Heart left ventricle (tissue), 13 donors: ENCODE measurements at regions not wholly inside any gene's neighbourhood (a gene's known extent, or its start where the extent isn't known, plus 50 kb on each side); places are given as distances from the start of the nearest gene placed in this dataset.

ENCODE experiments used
- POLR2A ChIP-seq, 2 donors: fragments of 450-650 bp; IDR thresholded peaks; one replicate each; pipeline ENCODE4 v1.6.1; 2017; ENCODE audit warnings: antibody characterized with exemption in 2 of 2, mild to moderate bottlenecking in 2 of 2, moderate library complexity in 2 of 2
- TF ChIP-seq, protein P1 (sequence below), 12 donors: fragments of 200-600 bp; sonication (generic) in 4 of 12; IDR thresholded peaks; one replicate each; pipeline versions ENCODE4 v1.5.0 to v1.8.0; 2018 to 2022; ENCODE audit warnings: antibody characterized with exemption in 12 of 12, mild to moderate bottlenecking in 5 of 12
- donor health status: ischemic (EF 13 %, LVEDD 7.1; RV severe dilation, severe dysfunction).
- donor health status: DM: no; HTN: yes; CAD: no.
- donor health status: DM: no; HTN: no; CAD: no.
- donor health status: ischemic (EF 25% LVEDD 6.9; RV normal size, moderate dysfunction).
- donor health status: ischemic (EF 25% LVEDD 5.7; RV mildly dilated, moderate dysfunction).
- donor health status: ischemic (EF 35%, LVEDD 5.7; RV mildly dilated, moderate dysfunction).
- donor health status: nonischemic (EF 11% LVEDD 7.7; RV severe dilation, severe dysfunction).
- donor health status: DM: yes; HTN: yes; CAD: no.
- donor health status: PGD.
- donor health status: ischemic (EF 29% LVEDD 5.4; RV normal size, mild dysfunction).
- donor health status: nonischemic (EF 23%, LVEDD 6.1; RV moderate dilation, normal function).

DNA sequence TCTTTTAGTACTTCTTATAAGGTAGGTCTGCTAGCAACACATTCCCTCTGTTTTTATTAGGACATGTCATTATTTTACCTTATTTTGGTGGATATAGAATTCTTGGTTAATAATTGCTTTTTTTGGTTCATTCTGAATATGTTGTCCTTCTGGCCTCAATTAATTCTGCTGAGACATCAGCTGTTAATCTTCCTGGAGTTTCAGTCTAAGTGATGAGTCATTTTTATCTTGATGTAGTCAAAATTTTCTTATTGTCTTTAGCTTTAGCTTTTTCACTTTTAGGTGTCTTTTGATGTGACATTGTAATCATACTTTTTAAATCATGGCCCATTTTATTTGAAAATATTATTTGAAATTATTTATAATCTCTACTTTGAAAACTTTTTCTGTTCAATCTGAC is 104.9 kb upstream of the PMCH start:
- TF ChIP-seq, protein P1, sequence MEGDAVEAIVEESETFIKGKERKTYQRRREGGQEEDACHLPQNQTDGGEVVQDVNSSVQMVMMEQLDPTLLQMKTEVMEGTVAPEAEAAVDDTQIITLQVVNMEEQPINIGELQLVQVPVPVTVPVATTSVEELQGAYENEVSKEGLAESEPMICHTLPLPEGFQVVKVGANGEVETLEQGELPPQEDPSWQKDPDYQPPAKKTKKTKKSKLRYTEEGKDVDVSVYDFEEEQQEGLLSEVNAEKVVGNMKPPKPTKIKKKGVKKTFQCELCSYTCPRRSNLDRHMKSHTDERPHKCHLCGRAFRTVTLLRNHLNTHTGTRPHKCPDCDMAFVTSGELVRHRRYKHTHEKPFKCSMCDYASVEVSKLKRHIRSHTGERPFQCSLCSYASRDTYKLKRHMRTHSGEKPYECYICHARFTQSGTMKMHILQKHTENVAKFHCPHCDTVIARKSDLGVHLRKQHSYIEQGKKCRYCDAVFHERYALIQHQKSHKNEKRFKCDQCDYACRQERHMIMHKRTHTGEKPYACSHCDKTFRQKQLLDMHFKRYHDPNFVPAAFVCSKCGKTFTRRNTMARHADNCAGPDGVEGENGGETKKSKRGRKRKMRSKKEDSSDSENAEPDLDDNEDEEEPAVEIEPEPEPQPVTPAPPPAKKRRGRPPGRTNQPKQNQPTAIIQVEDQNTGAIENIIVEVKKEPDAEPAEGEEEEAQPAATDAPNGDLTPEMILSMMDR (IDR thresholded peaks at IDR 0.05), result no peak
- no peak for TF ChIP-seq POLR2A (IDR thresholded peaks at IDR 0.05)
